B cell (primary cell): ENCODE measurements at regions not wholly inside any gene's neighbourhood (a gene's known extent, or its start where the extent isn't known, plus 50 kb on each side); places are given as distances from the start of the nearest gene placed in this dataset.

Experiments used
- ATAC-seq: fragments of 200-7000 bp; cut with Tn5 transposase; one replicate; pipeline ENCODE4 v1.10.0; 2021; ENCODE audit warnings: low read depth, mild to moderate bottlenecking, moderate number of reproducible peaks, moderate library complexity
- CTCF ChIA-PET: fragments of 350-600 bp; sonication (Branson Sonifier 250); formaldehyde crosslinking; loops from one replicate; lab custom pipeline; 2021; ENCODE audit warnings: antibody characterized with exemption, inconsistent platforms; lab: Charles Lee
- POLR2A ChIA-PET: fragments of 350-600 bp; sonication (Branson Sonifier 250); formaldehyde crosslinking; loops from one replicate; lab custom pipeline; 2021; ENCODE audit warnings: antibody characterized with exemption; lab: Charles Lee
- DNase-seq: peaks from one replicate; pipeline ENCODE4 v3.0.0; 2013
- H2AFZ ChIP-seq: 2 replicates; pipeline ENCODE4 v1.6.1; 2012; ENCODE audit warnings: mild to moderate bottlenecking, low read depth, low read length; ENCODE audit not compliant: insufficient read depth, poor library complexity, severe bottlenecking
- H3K27ac ChIP-seq, 2 donors: 1 replicate in 1 of 2; 2 replicates in 1 of 2; pipeline ENCODE4 v1.5.1; 2012 to 2013; ENCODE audit warnings: low read length in 2 of 2, mild to moderate bottlenecking in 2 of 2, moderate library complexity in 1 of 2
- H3K27me3 ChIP-seq, 4 experiments: fragments of 200-600 bp in 1 of 4; sonication (generic) in 1 of 4; replicated peaks in 1 of 4; 1 replicate in 2 of 4; 2 replicates in 2 of 4; pipeline versions ENCODE4 v1.6.1 to v1.7.0; 2013 to 2016; ENCODE audit warnings: low read length in 3 of 4, mild to moderate bottlenecking in 2 of 4, mixed read lengths in 1 of 4, moderate library complexity in 1 of 4; ENCODE audit not compliant: insufficient read depth in 4 of 4, control insufficient read depth in 3 of 4; ENCODE audit errors: control extremely low read depth in 1 of 4
- H3K36me3 ChIP-seq, 2 experiments: replicated peaks in 1 of 2; 1 replicate in 1 of 2; 2 replicates in 1 of 2; pipeline versions ENCODE4 v1.6.1 to v1.7.1; 2013; ENCODE audit warnings: low read length in 1 of 2; ENCODE audit not compliant: insufficient read depth in 2 of 2, control insufficient read depth in 1 of 2; ENCODE audit errors: control extremely low read depth in 1 of 2, extremely low read depth in 1 of 2
- H3K4me1 ChIP-seq, 2 donors: fragments of 200-600 bp in 1 of 2; sonication (generic) in 1 of 2; 1 replicate in 1 of 2; 2 replicates in 1 of 2; pipeline versions ENCODE4 v1.5.1 to v1.6.1; 2013 to 2017; ENCODE audit warnings: low read length in 2 of 2; ENCODE audit not compliant: control insufficient read depth in 2 of 2, insufficient read depth in 2 of 2
- H3K4me2 ChIP-seq: replicated peaks from 2 replicates; pipeline ENCODE3; 2012; ENCODE audit warnings: mild to moderate bottlenecking, low read depth, low read length; ENCODE audit not compliant: poor library complexity, severe bottlenecking
- H3K4me3 ChIP-seq, 5 experiments: fragments of 200-600 bp in 1 of 5; sonication (generic) in 1 of 5; 1 replicate in 3 of 5; 2 replicates in 2 of 5; pipeline versions ENCODE4 v1.5.1 to v1.7.0; 2011 to 2016; ENCODE audit warnings: low read length in 4 of 5, mild to moderate bottlenecking in 4 of 5, low read depth in 2 of 5, control low read depth in 1 of 5, moderate library complexity in 1 of 5; ENCODE audit not compliant: insufficient read depth in 1 of 5; ENCODE audit errors: control extremely low read depth in 1 of 5, extremely low read depth in 1 of 5
- H3K79me2 ChIP-seq: fragments of 200-600 bp; sonication (generic); one replicate; pipeline ENCODE4 v1.6.0; 2016; ENCODE audit warnings: low read length; ENCODE audit not compliant: control insufficient read depth, insufficient read depth
- H3K9ac ChIP-seq: fragments of 200-600 bp; sonication (generic); 2 replicates; pipeline ENCODE4 v1.6.1; 2017; ENCODE audit warnings: mild to moderate bottlenecking, low read length, moderate library complexity
- H3K9me3 ChIP-seq, 3 donors: one replicate each; pipeline versions ENCODE4 v1.6.1 to v1.7.1; 2013; ENCODE audit warnings: low read length in 2 of 3; ENCODE audit not compliant: control insufficient read depth in 2 of 3, insufficient read depth in 1 of 3; ENCODE audit errors: control extremely low read depth in 1 of 3
- H4K20me1 ChIP-seq: 2 replicates; pipeline ENCODE4 v1.6.0; 2012; ENCODE audit warnings: mild to moderate bottlenecking, low read length; ENCODE audit not compliant: insufficient read depth, control insufficient read depth, poor library complexity, severe bottlenecking
- H3K27ac Mint-ChIP-seq: one replicate; pipeline ENCODE4 v1.8.0; 2021; ENCODE audit warnings: mixed read lengths
- H3K27me3 Mint-ChIP-seq: one replicate; pipeline ENCODE4 v1.8.0; 2021; ENCODE audit warnings: mixed read lengths
- H3K4me1 Mint-ChIP-seq: one replicate; pipeline ENCODE4 v1.8.0; 2021; ENCODE audit warnings: mixed read lengths
- H3K4me3 Mint-ChIP-seq: one replicate; pipeline ENCODE4 v1.8.0; 2021; ENCODE audit warnings: mixed read lengths
- H3K9me3 Mint-ChIP-seq: one replicate; pipeline ENCODE4 v1.8.0; 2022; ENCODE audit warnings: mixed read lengths; ENCODE audit not compliant: insufficient read depth
- CTCF ChIP-seq: fragments of 200-600 bp; IDR thresholded peaks from one replicate; pipeline ENCODE4 v1.8.0; 2022; ENCODE audit warnings: antibody characterized with exemption, mild to moderate bottlenecking
- EZH2 ChIP-seq: IDR thresholded peaks from 2 replicates; pipeline ENCODE4 v1.6.1; 2012; ENCODE audit warnings: borderline replicate concordance, low read depth, mild to moderate bottlenecking, moderate library complexity, low read length; ENCODE audit not compliant: insufficient read depth, poor library complexity, severe bottlenecking
- WGBS: methylation state at CpG from one replicate; pipeline ENCODE4 v1.1.5; 2013; ENCODE audit warnings: missing lambda C conversion rate; ENCODE audit not compliant: insufficient coverage; 5-methylcytosine and 5-hydroxymethylcytosine counted together
- intact Hi-C: fragments of 100-400 bp; cut with micrococcal nuclease; formaldehyde crosslinking; loops from one replicate; pipeline ENCODE4 v1.10.0; 2022

- no CpG with 5 or more reads among the region's 1 CpG for WGBS
Measured at GRCh38 chr13:26824581-26824980, 64.0 kb upstream of the GPR12 start.

GRCh38 chr13:26822146-26822545 is 61.6 kb upstream of the GPR12 start:
- Histone ChIP-seq H3K4me1 (no peaks in the 10 kb centered on the region), H3K9me3 (no peaks in the 10 kb centered on the region), H3K4me3 (no peak overlapping the region), H3K36me3 (no peaks in the 10 kb centered on the region), H3K4me2 (no peak overlapping the region), H3K27me3 (no peaks in the 10 kb centered on the region), H2AFZ (no peak overlapping the region), H3K27ac (no peak overlapping the region), H3K9ac (no peak overlapping the region), H4K20me1 (no peaks in the 10 kb centered on the region), H3K79me2 (no peaks in the 10 kb centered on the region)
- no peaks in the 10 kb centered on the region for H3K9me3 Mint-ChIP-seq
- H3K27ac Mint-ChIP-seq: no peak overlapping the region
- POLR2A ChIA-PET: no interaction called here
- DNase-seq (no peak), ATAC-seq (no peak)
- TF ChIP-seq EZH2 (no peak), CTCF (no peak)
- H3K4me1 Mint-ChIP-seq: no peaks in the 10 kb centered on the region
- H3K27me3 Mint-ChIP-seq: peaks cover 6% of the 10 kb centered on the region
- CTCF ChIA-PET: no interaction called here
- H3K4me3 Mint-ChIP-seq: no peak overlapping the region
- intact Hi-C loops: no loop called here

More at GRCh38 chr13:26824581-26824980, 64.0 kb upstream of the GPR12 start:
- H3K27me3 ChIP-seq: no peaks in the 10 kb centered on the region
- no peak overlapping the region for H3K4me2 ChIP-seq
- TF ChIP-seq EZH2 (no peak), CTCF (no peak)
- Mint-ChIP-seq H3K27me3 (peaks cover 9% of the 10 kb centered on the region), H3K4me1 (no peaks in the 10 kb centered on the region), H3K4me3 (no peak overlapping the region), H3K9me3 (no peaks in the 10 kb centered on the region), H3K27ac (no peak overlapping the region)
- H3K27ac ChIP-seq: no peak overlapping the region
- intact Hi-C loops: no loop called here
- no peaks in the 10 kb centered on the region for H3K79me2 ChIP-seq
- no peak for ATAC-seq
- ChIA-PET POLR2A (no interaction called here), CTCF (no interaction called here)
- no peaks in the 10 kb centered on the region for H3K36me3 ChIP-seq
- H3K9ac ChIP-seq: no peak overlapping the region
- H4K20me1 ChIP-seq: no peaks in the 10 kb centered on the region
- no peaks in the 10 kb centered on the region for H3K4me1 ChIP-seq
- no peak overlapping the region for H2AFZ ChIP-seq
- DNase-seq: no peak
- no peak overlapping the region for H3K4me3 ChIP-seq
- no peaks in the 10 kb centered on the region for H3K9me3 ChIP-seq
